RWPE2 (cell line): ENCODE measurements at regions not wholly inside any gene's neighbourhood (a gene's known extent, or its start where the extent isn't known, plus 50 kb on each side); places are given as distances from the start of the nearest gene placed in this dataset.

Experiments
- ATAC-seq: fragments of 200-7000 bp; cut with Tn5 transposase; 3 replicates; pipeline ENCODE4 v1.9.1; 2021; ENCODE audit warnings: low read depth
- DNase-seq: peaks from one replicate; pipeline ENCODE4 v3.0.0-alpha.2; 2020; ENCODE audit warnings: low spot score
- H3K27ac ChIP-seq: fragments of 450-650 bp; 2 replicates; pipeline ENCODE4 v1.5.1; 2017; ENCODE audit warnings: mild to moderate bottlenecking; ENCODE audit not compliant: poor library complexity, severe bottlenecking
- H3K27me3 ChIP-seq: fragments of 250-450 bp; sonication (Bioruptor Pico); 2 replicates; pipeline ENCODE4 v1.5.1; 2021; ENCODE audit warnings: mild to moderate bottlenecking, moderate library complexity; ENCODE audit not compliant: insufficient read depth, poor library complexity, severe bottlenecking
- H3K36me3 ChIP-seq: fragments of 250-450 bp; sonication (Bioruptor Pico); 2 replicates; pipeline ENCODE4 v1.5.1; 2020; ENCODE audit warnings: low read depth, mild to moderate bottlenecking, moderate library complexity
- H3K4me1 ChIP-seq: fragments of 250-450 bp; sonication (Bioruptor Pico); 2 replicates; pipeline ENCODE4 v1.5.1; 2021; ENCODE audit warnings: mild to moderate bottlenecking, moderate library complexity; ENCODE audit not compliant: insufficient read depth, poor library complexity, severe bottlenecking
- H3K4me3 ChIP-seq: fragments of 250-450 bp; sonication (Bioruptor Pico); 2 replicates; pipeline ENCODE4 v1.5.1; 2021; ENCODE audit warnings: mild to moderate bottlenecking, moderate library complexity; ENCODE audit not compliant: severe bottlenecking
- H3K9me3 ChIP-seq: fragments of 250-450 bp; sonication (Bioruptor Pico); 2 replicates; pipeline ENCODE4 v1.5.1; 2021; ENCODE audit warnings: mild to moderate bottlenecking, moderate library complexity; ENCODE audit not compliant: severe bottlenecking
- CTCF ChIP-seq: fragments of 450-650 bp; IDR thresholded peaks from one replicate; pipeline ENCODE4 v1.5.1; 2017; ENCODE audit warnings: mild to moderate bottlenecking, moderate library complexity; ENCODE audit not compliant: poor library complexity, severe bottlenecking

GRCh38 chr15:69660114-69660513, 207.5 kb downstream of the RPLP1 start:
- DNase-seq = no peak
- Histone ChIP-seq H3K27me3 (no peaks in the 10 kb centered on the region), H3K9me3 (no peaks in the 10 kb centered on the region), H3K4me1 (no peaks in the 10 kb centered on the region), H3K27ac (no peak overlapping the region), H3K36me3 (no peaks in the 10 kb centered on the region), H3K4me3 (no peak overlapping the region)
- no peak for TF ChIP-seq CTCF
- no peak for ATAC-seq

- Histone ChIP-seq H3K27ac (no peak overlapping the region), H3K27me3 (no peaks in the 10 kb centered on the region), H3K4me1 (no peaks in the 10 kb centered on the region), H3K36me3 (no peaks in the 10 kb centered on the region), H3K4me3 (no peak overlapping the region), H3K9me3 (no peaks in the 10 kb centered on the region)
- no peak for TF ChIP-seq CTCF
- ATAC-seq (no peak), DNase-seq (no peak)
These were observed 208.2 kb downstream of the RPLP1 start for GRCh38 chr15:69660658-69661405.

GRCh38 chr15:69661446-69661845, 208.8 kb downstream of the RPLP1 start:
- TF ChIP-seq CTCF = no peak
- Histone ChIP-seq H3K27ac (no peak overlapping the region), H3K27me3 (no peaks in the 10 kb centered on the region), H3K4me3 (no peak overlapping the region), H3K9me3 (no peaks in the 10 kb centered on the region), H3K4me1 (no peaks in the 10 kb centered on the region), H3K36me3 (no peaks in the 10 kb centered on the region)
- no peak for ATAC-seq
- DNase-seq = no peak

GRCh38 chr15:69661871-69662644, 209.4 kb downstream of the RPLP1 start:
- Histone ChIP-seq H3K4me3 (no peak overlapping the region), H3K9me3 (no peaks in the 10 kb centered on the region), H3K36me3 (no peaks in the 10 kb centered on the region), H3K4me1 (no peaks in the 10 kb centered on the region), H3K27ac (no peak overlapping the region), H3K27me3 (no peaks in the 10 kb centered on the region)
- no peak for ATAC-seq
- no peak for DNase-seq
- TF ChIP-seq CTCF = no peak

GRCh38 chr15:69662645-69663000, 210.0 kb downstream of the RPLP1 start:
- no peaks in the 10 kb centered on the region for H3K4me1 ChIP-seq
- no peak for TF ChIP-seq CTCF
- ATAC-seq = no peak

More at GRCh38 chr15:69662645-69663000, 210.0 kb downstream of the RPLP1 start:
- no peak overlapping the region for H3K27ac ChIP-seq
- H3K4me3 ChIP-seq = no peak overlapping the region
- H3K9me3 ChIP-seq = no peaks in the 10 kb centered on the region
- no peaks in the 10 kb centered on the region for H3K36me3 ChIP-seq
- no peak for DNase-seq
- no peaks in the 10 kb centered on the region for H3K27me3 ChIP-seq
